GM18505 (cell line): ENCODE measurements at regions not wholly inside any gene's neighbourhood (a gene's known extent, or its start where the extent isn't known, plus 50 kb on each side); places are given as distances from the start of the nearest gene placed in this dataset.

Experiments used
- ATAC-seq: cut with Tn5 transposase; IDR thresholded peaks from one replicate; pipeline ENCODE4 v1.9.1; 2021; ENCODE audit not compliant: unreplicated experiment
- POLR2A ChIP-seq: IDR thresholded peaks from 4 replicates; pipeline ENCODE4 v1.6.1; 2011; ENCODE audit warnings: borderline replicate concordance; ENCODE audit not compliant: insufficient read depth, insufficient read length; ENCODE audit errors: extremely low read depth

GRCh38 chr13:74868049-74868448, 613.9 kb downstream of the TBC1D4 start:
- ATAC-seq = no peak

GRCh38 chr13:74867460-74867859, 614.5 kb downstream of the TBC1D4 start:
- ATAC-seq = no peak
- TF ChIP-seq POLR2A = no peak

More at GRCh38 chr13:74868049-74868448, 613.9 kb downstream of the TBC1D4 start:
- no peak for TF ChIP-seq POLR2A

GRCh38 chr13:74866101-74866500, 615.9 kb downstream of the TBC1D4 start:
- TF ChIP-seq POLR2A = no peak
- no peak for ATAC-seq

DNA sequence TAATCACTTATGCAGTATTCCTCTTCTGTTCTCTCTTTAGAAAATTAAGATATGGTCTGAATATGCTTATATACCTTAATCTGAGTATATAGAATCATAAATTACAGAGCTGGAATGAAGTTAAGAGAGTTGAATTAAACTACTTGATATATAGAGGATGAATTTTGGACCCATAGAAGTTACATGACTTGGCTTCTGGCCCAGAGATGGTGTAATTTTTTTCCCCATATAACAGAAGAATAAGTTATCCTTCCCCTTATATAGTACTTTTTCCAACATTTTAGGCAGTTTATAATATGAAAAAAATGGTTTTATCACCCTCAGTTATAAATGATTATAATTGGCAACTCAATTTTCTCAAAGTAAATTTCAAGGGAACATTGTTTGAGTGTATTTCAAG, 616.3 kb downstream of the TBC1D4 start:
- ATAC-seq = no peak
- no peak for TF ChIP-seq POLR2A

DNA sequence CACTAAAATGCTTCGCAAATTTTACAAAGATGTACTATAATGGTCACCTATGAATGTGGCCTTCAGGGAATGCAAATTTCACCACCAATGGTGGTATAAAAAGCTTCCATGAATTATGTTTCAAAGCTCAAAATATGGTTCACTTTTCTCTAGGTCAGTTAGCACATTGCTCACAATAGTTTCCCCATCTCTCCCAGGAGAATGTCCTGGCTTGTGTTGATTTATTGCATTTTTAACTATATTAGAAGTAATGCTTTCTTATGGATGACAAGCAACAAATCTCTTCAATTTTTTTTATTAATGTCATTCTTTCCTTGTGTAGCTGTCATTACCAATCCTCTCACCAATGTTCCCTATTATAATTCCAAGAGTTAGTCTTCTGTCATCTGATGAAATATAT, 621.2 kb downstream of the TBC1D4 start:
- TF ChIP-seq POLR2A = no peak

GRCh38 chr13:74850893-74851292, 631.1 kb downstream of the TBC1D4 start:
- no peak for ATAC-seq
- no peak for TF ChIP-seq POLR2A

More for the DNA sequence above, 621.2 kb downstream of the TBC1D4 start:
- no peak for ATAC-seq

DNA sequence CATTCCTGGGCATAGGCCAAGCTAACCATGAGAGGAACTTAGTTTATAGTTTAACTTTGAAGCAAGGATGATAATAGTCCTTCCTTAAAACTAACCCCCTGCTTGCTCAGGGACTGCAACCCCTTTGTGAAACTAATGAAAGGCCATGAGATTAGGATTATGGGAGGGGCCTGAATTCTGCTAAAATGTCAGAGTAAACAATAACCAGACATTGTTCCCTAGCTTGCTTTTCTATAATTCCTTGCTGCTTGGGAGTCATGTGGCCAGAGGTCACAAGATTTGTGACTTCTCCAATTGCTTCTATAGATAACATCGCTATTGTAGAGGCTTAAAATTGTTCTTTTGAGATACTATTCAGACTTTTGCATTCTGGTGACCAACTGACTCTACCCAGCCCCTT, 634.0 kb downstream of the TBC1D4 start:
- TF ChIP-seq POLR2A = no peak
- ATAC-seq = no peak

DNA sequence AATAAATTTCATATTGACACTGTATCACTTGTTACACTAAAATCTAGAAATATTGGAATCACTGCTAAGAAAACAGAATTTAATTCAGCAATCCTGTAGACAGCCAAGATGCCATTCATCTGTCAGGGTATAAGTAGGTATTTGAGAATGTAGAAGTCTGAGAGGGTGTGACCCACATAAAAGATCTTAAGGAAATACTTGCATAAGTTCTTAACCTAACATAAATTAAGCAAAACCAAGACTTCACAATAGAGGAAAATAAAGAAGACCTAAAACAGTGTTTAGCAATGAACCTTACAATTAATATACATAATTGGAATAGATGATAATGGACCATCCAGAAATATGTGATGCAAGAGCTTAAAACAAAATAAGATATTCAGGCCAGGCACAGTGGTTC, 636.2 kb downstream of the TBC1D4 start:
- no peak for TF ChIP-seq POLR2A
- ATAC-seq = no peak

DNA sequence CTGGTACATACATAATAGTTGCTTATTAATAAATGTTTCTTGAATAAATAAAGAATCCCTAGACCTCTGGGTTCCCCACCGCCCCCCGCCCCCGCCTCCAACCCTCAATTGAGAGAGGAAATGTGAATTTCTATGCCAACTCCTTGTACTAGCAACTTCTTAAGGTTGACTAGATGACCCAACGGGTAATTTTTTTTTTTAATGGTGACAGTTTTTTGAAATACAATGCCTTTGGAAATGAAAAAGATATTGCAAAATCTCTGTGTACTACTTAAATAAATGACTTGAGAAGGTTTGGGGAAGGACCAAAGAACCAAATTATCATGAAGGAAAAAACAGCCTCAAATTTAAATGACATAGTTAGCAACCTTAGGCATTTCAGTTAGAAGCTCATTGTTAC, 640.3 kb downstream of the TBC1D4 start:
- no peak for ATAC-seq
- no peak for TF ChIP-seq POLR2A

DNA sequence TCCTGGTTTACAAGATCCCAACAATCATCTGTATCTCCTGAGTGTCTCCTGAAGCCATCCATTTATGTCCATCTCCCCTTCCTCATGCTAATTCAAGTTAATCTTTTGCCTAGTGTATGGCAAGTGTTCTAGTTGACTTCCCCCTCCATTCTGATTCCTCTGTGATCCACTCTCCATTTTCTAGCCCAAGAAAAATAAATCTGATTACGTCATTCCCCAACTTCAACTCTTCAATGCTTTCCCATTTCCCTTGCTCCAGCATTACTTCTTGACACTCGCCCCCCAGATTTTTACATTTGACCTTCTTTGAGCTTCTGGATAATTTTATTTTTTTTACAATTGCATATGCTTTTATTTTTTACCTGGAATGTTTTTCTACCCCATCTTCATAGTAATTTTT, 640.8 kb downstream of the TBC1D4 start:
- no peak for ATAC-seq
- no peak for TF ChIP-seq POLR2A

DNA sequence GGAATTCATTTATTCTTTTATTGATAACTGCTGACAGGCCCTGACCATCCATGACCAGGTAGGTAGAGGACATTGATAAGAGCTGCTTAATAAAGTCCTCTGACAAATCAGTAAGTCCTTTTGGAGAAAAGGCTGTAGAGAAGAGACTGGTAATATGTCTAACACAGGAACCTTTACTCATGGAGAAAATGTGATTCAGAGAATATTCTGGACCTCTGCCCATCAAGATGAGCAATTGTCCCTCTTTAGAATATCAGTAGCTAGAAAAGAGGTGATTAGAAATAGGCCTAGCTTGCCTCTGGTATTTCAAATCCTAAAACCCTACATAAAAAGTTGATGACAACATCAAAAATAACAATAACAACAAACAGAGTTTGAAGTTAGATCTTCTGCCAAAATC, 642.3 kb downstream of the TBC1D4 start:
- TF ChIP-seq POLR2A = no peak
- no peak for ATAC-seq

DNA sequence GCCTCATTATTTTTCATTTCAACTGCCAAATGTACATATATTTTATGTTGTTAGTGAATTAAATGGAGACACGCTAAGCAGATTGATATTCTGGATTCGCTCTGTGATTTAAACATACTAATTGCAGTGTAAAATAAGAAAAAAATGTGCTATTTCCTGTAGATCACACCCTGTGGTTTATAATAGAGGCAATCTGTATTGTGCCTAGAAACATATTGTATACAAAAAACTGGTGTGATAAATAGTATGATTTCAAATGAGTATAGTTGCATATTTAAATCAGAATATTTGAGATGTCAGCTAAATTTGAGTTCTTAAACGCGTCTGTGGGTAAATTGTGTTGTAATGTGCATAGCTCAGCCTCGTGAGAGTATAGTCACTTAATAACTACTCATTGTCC, 643.9 kb downstream of the TBC1D4 start:
- no peak for TF ChIP-seq POLR2A
- ATAC-seq = no peak

DNA sequence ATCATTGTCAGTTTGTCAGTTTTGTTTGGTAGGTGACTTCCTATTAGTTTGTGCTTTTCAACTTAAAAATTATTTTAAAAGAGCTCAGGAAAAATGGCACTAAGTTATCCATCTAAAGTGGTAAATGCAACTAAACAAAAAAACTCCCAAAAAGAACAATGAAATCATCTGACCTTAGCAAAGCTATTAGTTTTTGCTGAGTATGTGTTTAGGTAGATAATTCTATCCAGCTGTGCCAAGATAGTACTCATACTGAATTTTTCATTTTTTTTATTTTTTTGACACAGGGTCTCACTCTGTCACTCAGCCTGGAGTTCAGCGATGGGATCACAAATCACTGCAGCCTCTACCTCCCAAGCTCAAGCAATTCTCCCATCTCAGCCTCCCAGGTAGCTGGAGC, 645.3 kb downstream of the TBC1D4 start:
- TF ChIP-seq POLR2A = no peak
- no peak for ATAC-seq

DNA sequence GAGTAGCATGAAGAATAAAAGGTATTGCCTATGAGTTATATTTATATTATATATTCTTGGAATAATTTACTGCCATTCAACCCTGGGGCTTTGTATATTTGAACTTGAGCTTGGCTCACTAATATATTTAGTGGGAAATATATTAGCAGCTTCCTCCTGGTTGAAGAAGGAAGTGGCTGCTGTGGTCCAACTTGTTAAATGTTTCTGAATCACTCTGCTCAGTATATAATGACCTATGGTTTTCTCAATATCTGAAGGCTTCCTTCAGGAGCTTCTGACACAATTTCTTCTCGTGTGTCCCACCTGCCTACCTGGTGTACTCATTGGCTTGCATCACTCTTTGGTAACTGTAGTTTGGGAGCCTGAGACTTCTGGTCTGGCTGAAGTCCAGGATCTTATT, 646.4 kb downstream of the TBC1D4 start:
- TF ChIP-seq POLR2A = no peak
- ATAC-seq = no peak

- no peak for TF ChIP-seq POLR2A
- ATAC-seq = no peak
Measured at GRCh38 chr13:74825938-74826246, 656.1 kb downstream of the TBC1D4 start.
